ENCODE measurements at regions not wholly inside any gene's neighbourhood (a gene's known extent, or its start where the extent isn't known, plus 50 kb on each side); places are given as distances from the start of the nearest gene placed in this dataset.

- no peaks in the 10 kb centered on the region for H3K79me2 ChIP-seq (ENCODE audit: insufficient read depth)
- no peaks in the 10 kb centered on the region for H3K9me2 ChIP-seq
- H3K9ac ChIP-seq: no peak overlapping the region
- H3K4me2 ChIP-seq: no peak overlapping the region
- no peak overlapping the region for H3K4me3 ChIP-seq (ENCODE audit: low read depth in 2 of 2, low read length in 1 of 2)
- H3F3A ChIP-seq (replicated peaks; ENCODE audit: insufficient read depth): no peaks in the 10 kb centered on the region
- no peaks in the 10 kb centered on the region for H3K36me3 ChIP-seq (replicated peaks in 1 of 2; ENCODE audit: control insufficient read depth in 1 of 2, insufficient read depth in 2 of 2, low read length in 1 of 2)
- ChIA-PET CTCF (no interaction called here), POLR2A (no interaction called here)
- no peaks in the 10 kb centered on the region for H4K20me1 ChIP-seq (ENCODE audit: insufficient read depth)
- TF ChIP-seq, protein P1, sequence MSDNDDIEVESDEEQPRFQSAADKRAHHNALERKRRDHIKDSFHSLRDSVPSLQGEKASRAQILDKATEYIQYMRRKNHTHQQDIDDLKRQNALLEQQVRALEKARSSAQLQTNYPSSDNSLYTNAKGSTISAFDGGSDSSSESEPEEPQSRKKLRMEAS (IDR thresholded peaks at IDR 0.05; ENCODE audit: low read depth): no peak
- TF ChIP-seq TEAD4 (IDR thresholded peaks at IDR 0.05; ENCODE audit: borderline replicate concordance, insufficient read depth): no peak
- no peak for TF ChIP-seq RAD21 (IDR thresholded peaks at IDR 0.05; ENCODE audit: low read length)
- no peak for TF ChIP-seq REST (IDR thresholded peaks at IDR 0.05; ENCODE audit: low read depth, low read length)
- no peak for TF ChIP-seq CTCF (IDR thresholded peaks at IDR 0.05)
- no peak for TF ChIP-seq CHD2 (IDR thresholded peaks at IDR 0.05; ENCODE audit: low read length, partially characterized antibody)
- TF ChIP-seq USF2 (IDR thresholded peaks at IDR 0.05; ENCODE audit: borderline replicate concordance, low read depth, low read length): no peak
- TF ChIP-seq, protein P2, sequence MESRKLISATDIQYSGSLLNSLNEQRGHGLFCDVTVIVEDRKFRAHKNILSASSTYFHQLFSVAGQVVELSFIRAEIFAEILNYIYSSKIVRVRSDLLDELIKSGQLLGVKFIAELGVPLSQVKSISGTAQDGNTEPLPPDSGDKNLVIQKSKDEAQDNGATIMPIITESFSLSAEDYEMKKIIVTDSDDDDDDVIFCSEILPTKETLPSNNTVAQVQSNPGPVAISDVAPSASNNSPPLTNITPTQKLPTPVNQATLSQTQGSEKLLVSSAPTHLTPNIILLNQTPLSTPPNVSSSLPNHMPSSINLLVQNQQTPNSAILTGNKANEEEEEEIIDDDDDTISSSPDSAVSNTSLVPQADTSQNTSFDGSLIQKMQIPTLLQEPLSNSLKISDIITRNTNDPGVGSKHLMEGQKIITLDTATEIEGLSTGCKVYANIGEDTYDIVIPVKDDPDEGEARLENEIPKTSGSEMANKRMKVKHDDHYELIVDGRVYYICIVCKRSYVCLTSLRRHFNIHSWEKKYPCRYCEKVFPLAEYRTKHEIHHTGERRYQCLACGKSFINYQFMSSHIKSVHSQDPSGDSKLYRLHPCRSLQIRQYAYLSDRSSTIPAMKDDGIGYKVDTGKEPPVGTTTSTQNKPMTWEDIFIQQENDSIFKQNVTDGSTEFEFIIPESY (IDR thresholded peaks at IDR 0.05; ENCODE audit: borderline replicate concordance, low read depth): no peak
- TF ChIP-seq PBX3 (IDR thresholded peaks at IDR 0.05): no peak
- TF ChIP-seq, protein P3, sequence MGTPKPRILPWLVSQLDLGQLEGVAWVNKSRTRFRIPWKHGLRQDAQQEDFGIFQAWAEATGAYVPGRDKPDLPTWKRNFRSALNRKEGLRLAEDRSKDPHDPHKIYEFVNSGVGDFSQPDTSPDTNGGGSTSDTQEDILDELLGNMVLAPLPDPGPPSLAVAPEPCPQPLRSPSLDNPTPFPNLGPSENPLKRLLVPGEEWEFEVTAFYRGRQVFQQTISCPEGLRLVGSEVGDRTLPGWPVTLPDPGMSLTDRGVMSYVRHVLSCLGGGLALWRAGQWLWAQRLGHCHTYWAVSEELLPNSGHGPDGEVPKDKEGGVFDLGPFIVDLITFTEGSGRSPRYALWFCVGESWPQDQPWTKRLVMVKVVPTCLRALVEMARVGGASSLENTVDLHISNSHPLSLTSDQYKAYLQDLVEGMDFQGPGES (IDR thresholded peaks at IDR 0.05; ENCODE audit: low read depth, low read length): no peak
- TF ChIP-seq TCF12 (IDR thresholded peaks at IDR 0.05): no peak
- TF ChIP-seq FOXM1 (IDR thresholded peaks at IDR 0.05; ENCODE audit: low read depth): no peak
- H2AFZ ChIP-seq (ENCODE audit: low read depth): no peak overlapping the region
- H3K4me1 ChIP-seq (ENCODE audit: control insufficient read depth in 1 of 2, insufficient read depth in 2 of 2, low read depth in 1 of 2, low read length in 1 of 2): peaks cover 3 to 18% of the 10 kb centered on the region in 2 experiments; a peak in 2 of 4 replicates
- no peak overlapping the region for H3K27ac ChIP-seq (ENCODE audit: low read depth in 2 of 2, low read length in 1 of 2)
- 86% methylated on average over 4 of the region's 4 CpGs for WGBS (ENCODE audit: low lambda C conversion rate)
- no peak for DNase-seq
- no peaks in the 10 kb centered on the region for H3K9me3 ChIP-seq
- H3K27me3 ChIP-seq (ENCODE audit: insufficient read depth): no peaks in the 10 kb centered on the region
These were observed 104.2 kb upstream of the SPRED2 start for GRCh38 chr2:65536596-65536995.
